Panc1 (cell line): ENCODE measurements at regions not wholly inside any gene's neighbourhood (a gene's known extent, or its start where the extent isn't known, plus 50 kb on each side); places are given as distances from the start of the nearest gene placed in this dataset.

Experiments used
- ATAC-seq: fragments of 200-7000 bp; cut with Tn5 transposase; 2 replicates; pipeline ENCODE4 v1.9.1; 2020; ENCODE audit warnings: mild to moderate bottlenecking, moderate library complexity
- BruUV-seq: library from RNA; stranded (reverse); fragments of 400-500 nt; replicated peaks from 2 replicates; lab custom pipeline; 2021; lab: Mats Ljungman, UMichigan
- CTCF ChIA-PET: fragments of 300-600 bp; sonication (Branson Sonifier 250); formaldehyde crosslinking; loops from one replicate; lab custom pipeline; 2022; ENCODE audit warnings: antibody characterized with exemption; lab: Charles Lee
- POLR2A ChIA-PET: fragments of 300-600 bp; sonication (Branson Sonifier 250); formaldehyde crosslinking; loops from one replicate; lab custom pipeline; 2022; ENCODE audit warnings: antibody characterized with exemption; lab: Charles Lee
- DNase-seq: peaks from one replicate; pipeline ENCODE4 v3.0.0-alpha.2; 2010; ENCODE audit warnings: low read depth, low spot score
- H3K27ac ChIP-seq: 2 replicates; pipeline ENCODE4 v1.5.1; 2011; ENCODE audit warnings: mild to moderate bottlenecking, low read length, inconsistent platforms
- H3K27me3 ChIP-seq: fragments of 200-500 bp; sonication (Bioruptor generic); 2 replicates; pipeline ENCODE4 v1.6.0; 2014; ENCODE audit warnings: low read length, inconsistent platforms; ENCODE audit not compliant: control insufficient read depth, insufficient read depth
- H3K36me3 ChIP-seq: fragments of 200-500 bp; sonication (Bioruptor generic); 2 replicates; pipeline ENCODE4 v1.5.1; 2014; ENCODE audit warnings: inconsistent platforms, mild to moderate bottlenecking, low read length, moderate library complexity; ENCODE audit not compliant: control insufficient read depth, insufficient read depth
- H3K4me1 ChIP-seq: 2 replicates; pipeline ENCODE4 v1.5.1; 2011; ENCODE audit warnings: inconsistent platforms, mild to moderate bottlenecking, low read length, moderate library complexity; ENCODE audit not compliant: control insufficient read depth, insufficient read depth
- H3K4me3 ChIP-seq, 2 experiments: 2 replicates each; pipeline ENCODE4 v1.5.1; 2011 to 2012; ENCODE audit warnings: low read depth in 2 of 2, low read length in 2 of 2, mild to moderate bottlenecking in 2 of 2, inconsistent platforms in 1 of 2, moderate library complexity in 1 of 2
- H3K9me3 ChIP-seq: fragments of 200-500 bp; sonication (Bioruptor generic); 2 replicates; pipeline ENCODE4 v1.5.1; 2014; ENCODE audit warnings: low read depth, mild to moderate bottlenecking, inconsistent platforms, low read length, moderate library complexity; ENCODE audit not compliant: control insufficient read depth, insufficient read depth
- POLR2AphosphoS5 ChIP-seq: IDR thresholded peaks from 2 replicates; pipeline ENCODE4 v1.6.1; 2012; ENCODE audit warnings: mild to moderate bottlenecking, low read depth, low read length, moderate library complexity
- REST ChIP-seq, 2 experiments: IDR thresholded peaks; 2 replicates each; pipeline ENCODE4 v1.6.1; 2011 to 2012; ENCODE audit warnings: low read depth in 2 of 2, control low read depth in 1 of 2, low read length in 1 of 2, mild to moderate bottlenecking in 1 of 2, moderate library complexity in 1 of 2; ENCODE audit not compliant: insufficient read depth in 1 of 2
- SIN3A ChIP-seq: IDR thresholded peaks from 2 replicates; pipeline ENCODE4 v1.6.1; 2012; ENCODE audit warnings: low read depth, mild to moderate bottlenecking, low read length, moderate library complexity, borderline replicate concordance; ENCODE audit not compliant: insufficient read depth
- TCF7L2 ChIP-seq: IDR thresholded peaks from 2 replicates; pipeline ENCODE4 v1.6.1; 2011; ENCODE audit warnings: mild to moderate bottlenecking, low read depth, low read length, inconsistent platforms
- in situ Hi-C: cut with HindIII; loops from 2 replicates; pipeline ENCODE4 v1.10.0; 2016; ENCODE audit warnings: low sequenced_read_pairs, low pct_unique_long_range_greater_than_20kb
- intact Hi-C: fragments of 100-400 bp; cut with micrococcal nuclease; formaldehyde crosslinking; loops from one replicate; pipeline ENCODE4 v1.10.0; 2022; ENCODE audit not compliant: unreplicated experiment
- TF ChIP-seq, protein P1 (sequence below): fragments of 450-650 bp; IDR thresholded peaks from 2 replicates; pipeline ENCODE4 v1.5.1; 2017; ENCODE audit warnings: mild to moderate bottlenecking

GRCh38 chr1:60583696-60584095, 498.7 kb upstream of the NFIA start:
- Histone ChIP-seq H3K36me3 (no peaks in the 10 kb centered on the region), H3K4me1 (no peaks in the 10 kb centered on the region), H3K27me3 (no peaks in the 10 kb centered on the region), H3K4me3 (no peak overlapping the region), H3K27ac (no peak overlapping the region), H3K9me3 (peaks cover 11% of the 10 kb centered on the region)
- TF ChIP-seq TCF7L2 (no peak), REST (IDR thresholded peaks at IDR 0.05; ENCODE audit: insufficient read depth in 1 of 2, low read depth in 2 of 2, low read length in 1 of 2) (no peak), SIN3A (no peak), POLR2AphosphoS5 (no peak)
- TF ChIP-seq, protein P1, sequence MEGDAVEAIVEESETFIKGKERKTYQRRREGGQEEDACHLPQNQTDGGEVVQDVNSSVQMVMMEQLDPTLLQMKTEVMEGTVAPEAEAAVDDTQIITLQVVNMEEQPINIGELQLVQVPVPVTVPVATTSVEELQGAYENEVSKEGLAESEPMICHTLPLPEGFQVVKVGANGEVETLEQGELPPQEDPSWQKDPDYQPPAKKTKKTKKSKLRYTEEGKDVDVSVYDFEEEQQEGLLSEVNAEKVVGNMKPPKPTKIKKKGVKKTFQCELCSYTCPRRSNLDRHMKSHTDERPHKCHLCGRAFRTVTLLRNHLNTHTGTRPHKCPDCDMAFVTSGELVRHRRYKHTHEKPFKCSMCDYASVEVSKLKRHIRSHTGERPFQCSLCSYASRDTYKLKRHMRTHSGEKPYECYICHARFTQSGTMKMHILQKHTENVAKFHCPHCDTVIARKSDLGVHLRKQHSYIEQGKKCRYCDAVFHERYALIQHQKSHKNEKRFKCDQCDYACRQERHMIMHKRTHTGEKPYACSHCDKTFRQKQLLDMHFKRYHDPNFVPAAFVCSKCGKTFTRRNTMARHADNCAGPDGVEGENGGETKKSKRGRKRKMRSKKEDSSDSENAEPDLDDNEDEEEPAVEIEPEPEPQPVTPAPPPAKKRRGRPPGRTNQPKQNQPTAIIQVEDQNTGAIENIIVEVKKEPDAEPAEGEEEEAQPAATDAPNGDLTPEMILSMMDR: no peak
- ChIA-PET POLR2A (no interaction called here), CTCF (no interaction called here)
- intact Hi-C loops: no loop called here
- no TSS peak for BruUV-seq
- in situ Hi-C loops: no loop called here
- DNase-seq (no peak), ATAC-seq (no peak)

GRCh38 chr1:60581455-60582220, 500.7 kb upstream of the NFIA start:
- in situ Hi-C loops: no loop called here
- POLR2A ChIA-PET: no interaction called here

More at GRCh38 chr1:60581455-60582220, 500.7 kb upstream of the NFIA start:
- CTCF ChIA-PET: no interaction called here
- TF ChIP-seq, protein P1: no peak
- TF ChIP-seq TCF7L2 (no peak), POLR2AphosphoS5 (no peak), REST (IDR thresholded peaks at IDR 0.05; ENCODE audit: insufficient read depth in 1 of 2, low read depth in 2 of 2, low read length in 1 of 2) (no peak), SIN3A (no peak)
- H3K36me3 ChIP-seq: no peaks in the 10 kb centered on the region
- H3K27ac ChIP-seq: no peak overlapping the region
- no peak overlapping the region for H3K4me3 ChIP-seq
- H3K27me3 ChIP-seq: no peaks in the 10 kb centered on the region
- no peaks in the 10 kb centered on the region for H3K4me1 ChIP-seq
- intact Hi-C loops: no loop called here
- no peak for DNase-seq
- no TSS peak for BruUV-seq
- ATAC-seq: no peak
- H3K9me3 ChIP-seq: peaks cover 8% of the 10 kb centered on the region; the same call in 1 of the 2 replicates
